NCI-H2227 (cell line): ENCODE measurements at regions not wholly inside any gene's neighbourhood (a gene's known extent, or its start where the extent isn't known, plus 50 kb on each side); places are given as distances from the start of the nearest gene placed in this dataset.
"Not testable (repeated sequence)": the region's sequence is repeated elsewhere in the genome, so short reads cannot be mapped to it uniquely, and the experiment has no call there.

Experiments used
- DNase-seq: peaks from one replicate; lab custom pipeline; 2025; ENCODE audit not compliant: unreplicated experiment; lab: John Stamatoyannopoulos, UW

DNA sequence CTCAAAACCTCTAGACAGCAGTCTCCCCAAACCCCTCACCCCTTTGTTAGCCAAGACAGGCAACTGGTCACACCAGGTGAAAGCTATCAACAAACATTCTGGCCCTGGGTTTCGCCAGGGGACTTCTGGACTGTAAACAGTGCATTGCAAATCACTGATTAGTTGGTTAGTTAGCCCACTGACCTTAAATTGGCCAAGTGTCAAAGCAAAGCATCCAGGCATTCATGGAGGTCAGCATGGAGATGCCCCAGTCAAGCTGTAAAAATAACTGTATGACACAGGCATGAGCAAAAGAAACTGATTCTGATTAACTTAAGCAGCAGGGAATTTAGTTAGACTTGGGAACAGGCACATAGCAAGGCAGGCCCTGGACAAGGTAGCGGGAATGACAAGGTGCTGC is 156.0 kb upstream of the TTC29 start:
- no peak for DNase-seq

DNA sequence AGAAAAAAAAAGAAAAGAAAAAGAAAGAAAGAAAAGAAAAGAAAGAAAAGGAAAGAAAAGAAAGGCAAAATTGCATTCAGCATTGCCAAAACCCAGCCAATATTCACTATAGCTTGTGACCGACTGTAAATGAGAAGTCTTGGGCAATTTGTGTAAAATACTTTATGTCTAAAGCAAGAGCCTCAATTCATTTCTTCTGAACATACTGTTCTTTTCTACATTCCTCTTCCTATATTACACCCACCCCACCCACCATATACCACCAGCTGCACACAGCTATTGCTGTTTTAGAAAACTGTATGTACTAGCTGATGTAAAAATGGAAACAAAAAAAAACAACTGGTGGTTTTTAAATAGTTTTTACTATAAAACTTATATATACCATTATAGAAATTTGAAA is 156.9 kb upstream of the TTC29 start:
- no peak for DNase-seq

DNA sequence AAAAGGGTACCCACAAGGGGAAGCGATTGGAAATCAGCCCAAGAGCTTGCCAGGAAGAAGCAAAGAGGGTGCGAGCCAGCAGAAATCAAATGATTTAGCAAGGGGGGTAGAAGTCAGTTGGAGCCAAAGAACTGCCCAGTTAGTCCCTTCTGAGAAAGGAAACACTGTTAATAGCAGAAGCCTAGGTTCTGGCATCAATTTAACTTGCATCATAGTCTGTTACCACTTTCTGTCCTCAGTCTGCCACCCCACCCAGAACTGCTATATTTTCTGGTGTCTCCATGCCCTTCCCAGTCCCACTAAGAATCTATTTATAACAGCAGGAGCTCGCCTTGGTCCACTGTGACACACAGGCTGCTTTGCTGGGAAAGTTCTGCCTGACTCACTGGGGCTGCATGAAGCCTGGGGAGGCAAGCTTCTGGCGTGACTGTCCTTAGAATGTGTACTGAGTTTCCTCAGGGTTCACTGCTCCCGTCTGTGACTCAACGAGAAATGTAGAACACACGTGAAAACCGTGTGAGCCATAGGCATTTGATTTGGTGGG is 157.8 kb upstream of the TTC29 start:
- DNase-seq: no peak

DNA sequence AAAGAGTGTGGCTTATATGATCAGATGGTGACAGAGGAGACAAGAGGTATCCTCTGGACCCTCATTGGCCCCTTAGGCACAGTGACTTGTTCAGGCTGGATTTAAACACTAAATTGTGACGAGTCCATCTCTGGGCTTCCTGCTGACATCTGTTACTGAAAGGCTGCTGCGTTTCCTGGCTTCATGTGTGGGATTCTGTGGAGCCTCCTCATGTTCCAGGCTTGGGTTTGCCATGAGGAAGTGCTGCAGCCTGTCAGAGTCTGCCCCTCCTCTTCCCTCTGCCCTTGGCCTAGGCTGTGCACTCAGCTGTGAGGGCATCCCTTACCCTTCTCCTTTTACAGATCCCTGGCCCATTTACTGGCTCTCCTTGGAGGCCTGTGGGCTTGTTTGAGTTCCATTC is 159.1 kb upstream of the TTC29 start:
- DNase-seq: no peak

DNA sequence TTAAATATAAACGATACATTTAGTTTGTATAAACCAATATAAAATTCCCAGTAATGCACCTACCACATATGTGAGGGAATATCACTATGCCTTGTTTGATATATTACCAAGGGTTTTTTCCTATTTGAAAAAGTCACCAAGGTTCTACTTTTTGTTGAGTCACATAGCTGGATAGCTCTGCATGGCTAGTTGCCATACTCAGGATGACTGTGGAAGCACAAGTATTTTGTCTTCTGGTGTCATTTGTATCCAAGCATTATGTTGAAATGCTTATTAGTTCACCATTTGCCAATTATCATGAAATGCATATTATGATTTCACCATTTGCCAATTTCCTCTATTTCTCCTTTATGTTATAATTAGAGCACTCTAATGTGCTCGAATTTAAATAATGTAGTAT is 162.7 kb upstream of the TTC29 start:
- no peak for DNase-seq

DNA sequence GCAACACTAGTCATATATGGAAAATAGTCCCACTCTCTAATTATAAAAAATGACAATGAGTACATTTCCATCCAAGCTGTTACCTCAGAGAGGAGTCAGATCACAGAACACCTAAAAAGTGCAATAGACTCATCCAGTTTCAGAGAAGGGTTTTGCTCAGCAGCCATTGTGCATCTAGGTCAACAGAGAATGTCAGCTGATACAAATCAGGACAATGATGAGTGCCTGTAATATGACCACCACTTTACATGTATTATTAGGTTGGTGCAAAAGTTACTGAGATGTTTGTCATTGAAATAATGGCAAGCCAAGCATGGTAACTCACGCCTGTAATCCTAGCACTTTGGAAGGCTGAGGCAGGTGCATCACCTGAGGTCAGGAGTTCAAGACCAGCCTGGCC is 164.1 kb upstream of the TTC29 start:
- DNase-seq: no peak

DNA sequence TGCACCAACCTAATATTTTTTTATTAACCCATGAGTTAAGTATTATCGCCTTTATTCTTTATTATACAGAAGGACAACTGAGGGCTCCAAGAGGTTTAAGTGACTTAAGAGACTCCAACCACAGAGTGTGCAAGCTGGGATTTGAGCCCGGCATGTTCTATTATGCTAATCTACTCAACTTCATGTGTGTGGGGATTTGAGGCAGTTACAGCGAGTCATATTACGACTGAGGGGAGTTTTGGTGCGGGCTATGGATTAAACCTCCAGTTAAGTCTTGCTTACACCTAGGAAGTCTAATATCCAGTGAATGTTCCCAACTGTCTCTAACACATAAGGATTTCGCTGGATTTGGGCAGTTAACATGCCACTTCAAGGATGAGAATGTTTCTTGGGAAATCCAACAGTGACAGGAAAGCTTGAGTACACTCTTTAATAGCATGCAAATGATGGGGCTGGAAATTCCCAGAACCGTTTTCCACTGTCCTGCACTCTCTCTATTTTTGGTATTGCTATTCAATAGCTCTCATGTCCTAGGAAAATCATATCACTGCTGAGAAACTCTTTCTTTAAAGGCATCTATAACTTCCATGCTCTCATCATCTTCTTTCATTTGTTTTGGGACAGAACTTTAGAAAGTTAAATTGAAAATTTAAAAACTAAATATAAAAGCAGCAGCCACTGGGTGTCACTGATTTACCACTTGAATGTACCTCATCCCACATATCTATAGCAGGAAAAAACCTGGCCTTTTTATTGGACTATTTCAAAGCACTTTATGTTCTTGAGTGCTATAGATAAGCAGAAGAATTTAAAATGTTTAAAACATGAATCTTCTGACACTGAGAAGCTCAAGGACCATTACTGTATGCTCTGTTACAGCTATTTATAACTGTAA is 165.1 kb upstream of the TTC29 start:
- DNase-seq: no peak

DNA sequence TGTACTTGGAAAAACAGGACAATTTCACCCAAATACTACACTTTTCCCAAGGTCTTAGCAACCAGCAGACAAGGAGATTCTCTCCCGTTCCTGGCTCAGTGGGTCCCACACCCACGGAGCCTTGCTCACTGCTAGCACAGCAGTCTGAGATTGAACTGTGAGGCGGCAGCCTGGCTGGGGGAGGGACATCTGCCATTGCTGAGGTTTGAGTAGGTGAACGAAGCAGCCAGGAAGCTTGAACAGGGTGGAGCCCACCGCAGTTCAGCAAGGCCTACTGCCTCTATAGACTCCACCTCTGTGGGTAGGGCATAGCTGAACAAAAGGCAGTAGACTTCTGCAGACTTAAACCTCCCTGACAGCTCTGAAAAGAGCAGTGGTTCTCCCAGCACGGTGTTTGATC is 166.5 kb upstream of the TTC29 start:
- DNase-seq: not testable (repeated sequence)

DNA sequence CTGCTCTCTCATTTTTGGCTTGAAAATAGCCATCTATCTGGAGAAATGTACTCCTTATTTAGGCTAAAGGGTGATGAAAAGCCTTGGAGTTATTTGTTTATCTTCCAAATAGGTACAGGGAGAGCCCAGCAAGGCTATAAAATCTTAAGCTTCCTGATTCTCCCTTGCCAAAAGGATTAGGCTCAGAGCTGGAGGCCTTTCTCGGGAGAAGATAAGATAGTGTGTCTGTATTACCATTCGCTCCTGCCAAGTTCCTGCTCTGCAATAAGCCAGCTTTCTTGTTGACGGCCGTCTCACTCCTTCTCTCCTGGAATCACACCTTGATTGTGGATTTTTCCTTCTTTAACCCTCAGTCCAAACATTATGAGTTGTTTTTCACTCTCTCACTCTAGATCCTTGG is 171.8 kb upstream of the TTC29 start:
- no peak for DNase-seq

DNA sequence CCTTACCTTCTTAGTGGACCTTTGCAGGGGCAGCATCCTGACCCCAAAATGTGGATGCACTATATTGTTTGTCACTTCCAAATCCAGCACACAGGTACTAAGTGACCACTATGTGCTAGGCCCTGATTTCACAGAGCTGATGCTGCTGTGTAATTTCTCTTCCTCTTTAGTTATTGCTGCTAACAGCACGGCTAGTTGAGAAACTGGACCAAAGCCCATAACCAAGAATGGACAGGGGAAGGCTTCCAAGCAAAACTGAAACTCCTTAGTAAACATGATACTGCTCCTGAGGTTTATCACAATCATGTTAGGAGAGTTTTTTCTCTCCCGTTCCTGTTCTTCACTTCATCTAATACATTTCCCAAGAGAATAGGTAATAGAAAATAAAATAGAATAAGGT is 172.9 kb upstream of the TTC29 start:
- DNase-seq: no peak

DNA sequence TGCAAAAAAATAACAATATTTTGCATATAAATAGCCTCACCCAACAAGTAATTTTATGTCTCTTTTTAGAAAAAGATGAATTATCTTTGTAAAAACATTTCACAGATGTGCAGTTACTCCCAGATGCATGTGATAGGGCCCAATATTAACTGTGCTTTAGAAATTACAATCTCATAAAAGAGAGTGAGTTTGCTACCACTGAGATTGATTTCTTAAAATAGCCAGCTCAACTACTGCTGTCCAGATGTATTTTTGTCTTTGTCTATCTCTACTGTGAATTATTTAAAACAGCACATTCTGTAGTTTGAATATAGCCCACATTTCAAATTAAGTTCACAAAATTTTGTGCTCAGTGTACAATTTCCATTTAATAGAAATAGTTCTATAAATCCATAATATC is 177.0 kb upstream of the TTC29 start:
- DNase-seq: no peak

DNA sequence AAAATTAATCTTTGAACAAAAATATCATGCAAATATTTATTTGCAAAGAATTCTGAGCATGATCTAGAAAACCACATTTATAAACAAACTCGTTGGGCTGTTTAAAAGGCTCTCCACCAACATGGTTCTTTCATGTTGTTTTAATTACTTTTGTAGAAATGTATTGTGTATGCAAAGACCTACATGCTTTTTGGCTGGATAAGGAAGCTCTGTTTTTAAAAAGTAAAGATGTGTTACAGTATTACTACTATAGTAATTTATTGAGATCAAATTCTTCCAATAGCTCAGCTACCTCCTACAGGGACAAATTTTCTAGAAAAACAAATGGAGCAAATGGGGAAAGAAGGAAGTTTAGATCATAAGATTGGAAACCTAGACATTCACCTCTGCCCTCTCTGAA is 177.5 kb upstream of the TTC29 start:
- DNase-seq: no peak

DNA sequence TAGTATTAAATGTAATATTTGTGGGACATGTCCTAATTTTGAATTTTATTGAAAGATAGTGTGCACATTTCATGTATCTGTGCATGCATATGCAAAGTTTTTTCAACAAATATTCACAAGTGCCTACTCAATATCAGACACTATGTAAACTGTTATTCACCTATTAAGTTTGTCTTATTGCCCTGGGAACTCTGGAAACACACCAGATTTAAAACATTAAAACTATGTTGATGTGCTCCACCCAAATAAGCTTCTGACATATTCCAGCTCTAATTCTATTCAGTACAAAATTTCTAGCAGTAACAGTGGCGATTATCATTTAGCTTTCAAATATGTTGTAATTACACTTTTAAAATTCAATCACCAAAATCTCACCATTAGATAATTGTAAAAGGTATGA is 183.1 kb upstream of the TTC29 start:
- no peak for DNase-seq

DNA sequence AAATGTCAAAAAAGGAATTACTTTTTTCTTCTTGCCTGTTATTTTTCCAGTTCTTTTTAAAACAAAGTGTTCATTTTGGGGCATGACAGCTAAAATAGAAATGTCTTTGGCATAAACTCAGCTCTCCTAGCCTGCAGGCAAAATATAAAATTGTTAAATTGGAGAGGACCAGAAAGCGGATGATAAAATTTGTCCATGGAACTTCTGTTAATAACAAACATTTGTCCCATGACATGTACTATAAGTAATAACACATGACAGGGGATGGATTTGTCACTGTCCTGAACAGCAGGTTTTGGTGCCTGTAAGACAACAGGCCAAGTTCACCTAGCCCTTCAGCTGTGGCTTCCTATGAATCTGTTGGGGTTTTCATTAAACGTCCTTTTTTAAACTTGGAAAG is 184.0 kb upstream of the TTC29 start:
- no peak for DNase-seq

DNA sequence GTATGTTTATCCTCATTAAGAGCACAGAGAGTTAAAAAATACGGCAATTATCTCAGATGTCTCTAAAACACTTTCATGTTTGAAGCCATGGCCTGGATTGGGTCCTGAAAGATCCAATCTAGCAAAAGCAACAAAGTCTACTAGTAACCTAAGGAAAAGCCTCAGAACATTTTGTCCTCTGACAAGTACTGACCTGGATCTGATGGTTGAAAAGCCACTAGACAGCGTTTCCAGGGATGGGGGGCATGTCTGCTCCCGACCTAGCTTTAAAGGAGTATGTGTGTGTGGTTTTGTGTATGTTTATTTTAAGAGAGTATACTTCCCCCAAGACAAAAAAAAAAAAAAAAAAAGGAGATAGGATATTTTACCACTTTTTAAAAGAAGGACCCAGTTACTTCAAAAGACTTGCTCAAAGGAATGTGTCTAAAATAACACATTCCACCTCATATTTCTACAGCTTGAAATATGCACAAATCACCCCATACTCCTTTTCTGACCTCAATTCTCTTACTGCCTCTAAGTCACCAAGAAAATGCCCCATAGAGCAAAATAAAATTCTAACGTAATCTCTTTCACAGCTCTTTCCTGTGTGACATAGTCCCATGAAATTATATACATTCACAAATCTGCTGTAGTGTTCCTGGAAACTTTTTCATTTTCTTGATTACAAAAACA is 189.0 kb upstream of the TTC29 start:
- no peak for DNase-seq

DNA sequence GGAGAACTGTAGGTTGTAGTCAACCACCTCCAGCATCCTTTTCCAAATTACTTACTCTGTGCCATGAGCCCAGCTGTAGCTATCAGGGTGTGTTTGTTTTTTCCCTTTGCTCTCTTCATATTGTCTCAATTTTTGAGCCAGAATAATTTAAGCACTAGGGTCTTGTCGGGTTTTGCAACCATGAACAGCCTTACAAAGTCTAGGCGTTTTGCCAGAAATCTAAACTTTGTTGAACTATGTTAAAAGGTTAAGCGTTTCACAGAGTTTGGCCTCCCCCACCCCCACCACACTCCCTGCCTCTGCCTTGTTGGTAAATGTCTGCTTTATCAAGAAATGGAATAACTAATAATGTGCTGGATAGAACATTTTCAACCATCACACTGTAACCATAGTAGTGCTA is 190.6 kb upstream of the TTC29 start:
- DNase-seq: no peak

DNA sequence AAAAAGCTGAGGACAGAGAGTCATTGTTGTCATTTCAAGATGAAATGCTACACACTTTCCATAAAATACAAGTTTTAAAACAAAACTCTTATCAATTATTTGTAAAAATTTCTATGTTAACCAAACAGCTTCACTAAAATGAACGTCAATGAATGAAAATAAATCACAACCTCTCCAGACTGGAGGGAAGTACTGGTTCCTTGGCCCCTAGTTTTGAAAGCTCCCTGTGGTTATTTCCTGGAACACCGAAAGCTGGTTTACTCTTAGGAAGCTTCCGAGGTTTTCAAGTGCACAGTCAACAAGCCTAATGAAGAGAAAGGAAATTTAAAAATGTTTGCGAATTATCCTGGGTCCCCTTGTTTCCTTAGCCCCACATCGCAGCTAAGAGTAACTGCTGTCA is 191.1 kb upstream of the TTC29 start:
- DNase-seq: no peak

DNA sequence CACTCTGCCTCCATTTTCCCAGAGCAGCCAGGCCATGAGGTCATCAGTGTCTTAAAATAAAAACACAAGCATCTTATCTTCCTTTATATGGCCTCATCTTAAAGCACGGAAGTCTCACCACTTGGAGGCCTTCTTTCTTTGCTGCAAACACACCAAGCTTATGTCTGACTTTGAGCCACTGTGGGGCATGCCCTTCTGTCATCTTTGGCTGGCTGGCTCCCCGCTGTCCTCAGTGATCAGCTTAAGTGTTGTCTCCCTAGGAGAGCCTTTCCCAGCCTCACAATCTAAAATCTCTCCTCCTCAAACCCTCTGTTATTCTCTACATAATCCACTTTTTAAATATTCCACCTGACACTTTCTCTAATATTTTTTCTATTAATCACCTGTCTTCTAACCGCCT is 191.6 kb upstream of the TTC29 start:
- no peak for DNase-seq

DNA sequence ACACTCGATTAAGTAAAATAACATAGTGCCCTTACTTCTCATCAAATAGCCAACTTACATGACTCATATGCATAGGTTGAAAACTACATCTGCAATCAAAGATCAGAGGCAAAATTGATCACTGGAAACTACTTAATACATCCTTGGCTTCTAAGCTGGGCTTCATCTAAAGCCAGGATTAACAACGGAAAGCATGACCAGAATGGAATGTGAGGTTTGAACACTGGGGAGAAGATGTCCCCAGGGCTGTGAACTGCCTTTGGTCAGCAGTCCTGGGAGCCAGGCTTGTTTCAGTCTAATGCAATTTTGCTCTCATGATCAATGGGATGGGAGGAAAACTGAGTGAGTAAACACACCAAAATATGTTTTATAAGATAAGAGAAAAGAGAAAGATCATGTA is 192.5 kb upstream of the TTC29 start:
- DNase-seq: no peak

DNA sequence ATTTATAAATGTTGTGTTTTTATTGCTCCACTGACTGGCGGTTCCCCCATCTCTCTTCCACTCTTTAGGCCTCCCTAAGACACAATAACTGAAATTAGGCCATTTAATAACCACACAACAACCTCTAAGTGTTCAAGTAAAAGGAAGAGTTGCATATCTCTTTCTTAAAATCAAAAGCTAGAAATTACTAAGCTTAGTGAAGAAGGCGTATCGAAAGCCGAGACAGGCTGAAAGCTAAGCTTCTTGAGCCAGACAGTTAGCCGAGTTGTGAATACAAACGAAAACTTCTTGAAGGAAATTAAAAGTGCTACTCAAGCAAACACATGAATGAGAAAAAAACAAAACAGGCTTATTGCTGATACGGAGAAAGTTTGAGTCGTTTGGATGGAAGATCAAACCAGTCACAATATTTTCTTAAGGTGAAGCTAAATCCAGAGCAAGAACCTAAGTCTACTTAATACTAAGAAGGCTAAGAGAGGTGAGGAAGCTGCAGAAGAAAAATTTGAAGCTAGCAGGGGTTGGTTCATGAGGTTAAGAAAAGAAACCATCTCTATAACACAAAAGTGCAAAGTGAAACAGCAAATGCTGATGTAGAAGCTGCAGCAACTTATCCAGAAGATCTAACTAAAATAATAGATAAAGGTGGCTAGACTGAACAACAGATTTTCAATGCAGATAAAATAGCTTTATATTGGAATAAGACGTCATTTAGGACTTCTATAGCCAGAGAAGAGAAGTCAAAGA is 194.0 kb upstream of the TTC29 start:
- DNase-seq: no peak

DNA sequence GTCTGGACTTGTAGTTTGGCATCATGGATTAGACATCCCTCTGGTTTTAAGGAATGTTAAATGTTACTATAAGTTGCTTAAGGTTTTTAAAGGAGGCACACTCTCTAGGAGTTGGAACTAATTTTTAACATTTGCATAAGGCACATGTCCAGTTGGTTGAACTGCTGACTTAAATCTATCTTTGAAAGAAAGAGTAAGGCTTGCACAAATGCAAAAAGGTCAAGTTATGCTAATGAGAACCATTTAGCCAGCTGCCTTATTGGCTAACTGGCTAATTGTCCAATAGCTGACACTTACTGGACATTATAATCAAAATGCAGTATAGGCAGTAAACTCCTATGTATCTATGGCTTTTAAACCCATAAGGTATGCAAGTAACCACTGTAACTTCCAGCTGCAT is 206.1 kb upstream of the TTC29 start:
- DNase-seq: no peak
